Superior temporal gyrus (tissue), 1 donor: ENCODE measurements at regions not wholly inside any gene's neighbourhood (a gene's known extent, or its start where the extent isn't known, plus 50 kb on each side); places are given as distances from the start of the nearest gene placed in this dataset.

ENCODE experiments used
- DNase-seq: peaks from one replicate; pipeline ENCODE4 v3.0.0-alpha.2; 2016; ENCODE audit errors: extremely low spot score

DNA sequence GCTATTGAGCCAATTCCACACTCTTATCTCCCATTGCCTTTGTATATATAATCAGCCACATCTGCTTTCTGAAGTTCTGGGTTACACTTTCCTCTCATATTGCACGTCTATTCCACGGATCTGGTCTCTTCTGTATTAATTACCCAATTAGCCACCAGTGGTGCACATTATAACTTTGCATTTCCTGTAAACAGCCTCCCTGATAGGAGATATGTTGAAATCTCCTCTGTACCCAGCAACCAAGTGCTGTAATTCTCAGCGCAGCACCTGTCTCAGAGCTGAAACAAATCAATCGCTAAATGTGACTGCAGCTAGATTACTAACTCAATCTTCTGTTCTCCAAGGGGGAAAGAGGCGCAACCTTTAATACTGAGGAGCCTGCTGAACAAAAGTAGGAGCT, 326.4 kb downstream of the SLITRK2 start:
- DNase-seq = no peak

GRCh38 chrX:146154191-146154590, 336.6 kb downstream of the SLITRK2 start:
- no peak for DNase-seq

DNA sequence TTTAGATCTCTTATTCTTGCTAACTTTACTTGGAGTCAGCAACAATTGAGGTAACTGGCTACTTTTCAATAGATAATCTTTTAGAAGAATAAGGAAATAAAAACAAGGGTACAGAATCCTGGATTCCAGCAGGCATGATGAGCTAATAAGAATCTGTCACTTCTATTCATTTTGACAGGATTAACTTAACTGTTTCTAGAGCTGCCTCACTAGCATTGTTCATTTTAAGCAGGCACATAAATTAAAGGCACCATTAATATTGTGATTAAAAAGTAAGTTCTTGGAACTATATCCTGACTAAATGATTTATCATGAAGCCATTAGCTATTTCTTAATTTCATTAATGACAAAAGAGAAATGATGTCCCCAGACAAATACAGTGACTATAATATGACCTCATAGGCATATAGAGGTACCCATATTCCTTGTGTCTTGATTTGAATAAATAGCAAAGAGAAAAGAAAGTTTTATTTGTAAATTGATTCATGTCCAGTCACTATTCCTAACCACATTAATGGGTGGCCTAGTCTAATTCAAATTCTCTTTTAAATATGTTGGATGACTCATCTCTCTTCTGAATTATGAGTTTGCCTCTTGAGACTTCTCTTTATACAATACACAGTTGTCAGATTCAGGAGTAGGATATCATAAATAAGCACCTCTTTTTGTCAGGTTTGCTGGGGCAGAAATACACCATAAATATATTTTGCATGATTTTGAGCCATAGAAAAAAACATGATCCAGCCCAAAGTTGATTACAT, 343.0 kb downstream of the SLITRK2 start:
- no peak for DNase-seq

- no peak for DNase-seq
Measured at GRCh38 chrX:146173742-146174141, 356.1 kb downstream of the SLITRK2 start.

- no peak for DNase-seq
Measured at GRCh38 chrX:146181858-146182257, 364.2 kb downstream of the SLITRK2 start.

- DNase-seq = no peak
Measured at GRCh38 chrX:146186540-146186939, 368.9 kb downstream of the SLITRK2 start.

DNA sequence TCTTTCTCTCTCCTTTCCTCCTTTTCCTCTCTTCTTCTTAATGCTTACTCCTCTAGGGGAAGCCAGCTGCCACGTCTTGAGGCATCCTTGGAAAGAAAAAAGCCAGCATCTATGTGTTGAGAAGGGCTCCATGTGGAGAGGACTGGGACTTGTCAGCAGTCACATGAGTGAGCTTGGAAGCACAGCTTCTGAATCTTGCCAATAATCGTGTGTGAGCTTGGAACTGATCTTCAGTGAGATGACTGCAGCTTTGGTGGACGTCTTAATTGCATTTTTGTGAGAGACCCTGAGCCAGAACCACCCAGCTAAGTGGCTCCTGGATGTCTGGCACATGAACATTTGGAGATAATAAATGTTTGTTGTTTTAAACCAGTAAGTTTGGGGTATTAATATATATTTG, 371.7 kb downstream of the SLITRK2 start:
- no peak for DNase-seq

GRCh38 chrX:146208821-146209220, 391.2 kb downstream of the SLITRK2 start:
- DNase-seq = no peak

GRCh38 chrX:146224442-146224841, 406.8 kb downstream of the SLITRK2 start:
- DNase-seq = no peak

GRCh38 chrX:146238173-146238572, 420.5 kb downstream of the SLITRK2 start:
- no peak for DNase-seq

GRCh38 chrX:146241902-146242301, 424.3 kb downstream of the SLITRK2 start:
- no peak for DNase-seq

DNA sequence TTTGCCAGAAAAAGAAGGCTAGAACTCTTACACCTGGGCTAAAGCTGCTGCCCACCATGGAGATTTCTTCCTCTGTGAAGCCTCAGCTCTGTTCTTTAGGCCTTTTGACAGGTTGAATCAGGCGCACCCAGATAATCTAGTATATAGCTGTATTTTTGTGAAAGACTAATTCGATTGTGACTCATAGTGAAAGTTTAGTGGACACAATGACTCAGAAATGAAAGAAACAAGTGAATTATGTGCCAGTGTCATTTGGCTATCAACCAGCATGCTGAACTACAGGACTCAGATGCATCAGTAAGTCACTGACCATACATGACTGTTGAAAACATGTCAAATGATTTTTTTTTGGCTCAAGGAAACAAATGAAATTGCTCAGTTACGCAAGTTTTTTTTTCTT, 425.4 kb downstream of the SLITRK2 start:
- DNase-seq = no peak

DNA sequence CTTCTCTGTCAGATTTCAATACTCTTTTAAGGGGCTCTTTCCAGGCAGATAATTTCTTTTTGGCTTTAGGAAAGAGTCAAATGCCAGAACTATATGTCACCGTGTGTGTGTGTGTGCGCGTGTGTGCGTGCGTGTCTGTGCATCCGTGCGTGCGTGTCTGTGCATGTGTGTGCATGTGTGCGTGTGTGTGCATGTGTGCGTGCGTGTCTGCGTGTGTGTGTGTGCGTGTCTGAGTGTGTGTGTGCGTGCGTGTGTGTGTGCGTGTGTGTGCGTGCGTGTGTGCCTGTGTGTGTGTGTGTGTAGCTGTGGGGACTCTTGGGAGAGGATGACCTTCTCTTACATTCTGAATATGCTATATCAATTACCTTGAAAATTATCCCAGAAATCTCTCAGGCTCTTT, 441.6 kb downstream of the SLITRK2 start:
- no peak for DNase-seq

- DNase-seq = no peak
Measured at GRCh38 chrX:146264763-146265375, 447.2 kb downstream of the SLITRK2 start.

- no peak for DNase-seq
Measured at GRCh38 chrX:146278381-146278780, 460.8 kb downstream of the SLITRK2 start.
